NOMO-1 treated with DMSO at 0.1 percent for 48 hours (cell line): ENCODE measurements at regions not wholly inside any gene's neighbourhood (a gene's known extent, or its start where the extent isn't known, plus 50 kb on each side); places are given as distances from the start of the nearest gene placed in this dataset.

Source experiments
- DNase-seq: peaks from one replicate; lab custom pipeline; 2025; ENCODE audit not compliant: unreplicated experiment; lab: John Stamatoyannopoulos, UW

DNA sequence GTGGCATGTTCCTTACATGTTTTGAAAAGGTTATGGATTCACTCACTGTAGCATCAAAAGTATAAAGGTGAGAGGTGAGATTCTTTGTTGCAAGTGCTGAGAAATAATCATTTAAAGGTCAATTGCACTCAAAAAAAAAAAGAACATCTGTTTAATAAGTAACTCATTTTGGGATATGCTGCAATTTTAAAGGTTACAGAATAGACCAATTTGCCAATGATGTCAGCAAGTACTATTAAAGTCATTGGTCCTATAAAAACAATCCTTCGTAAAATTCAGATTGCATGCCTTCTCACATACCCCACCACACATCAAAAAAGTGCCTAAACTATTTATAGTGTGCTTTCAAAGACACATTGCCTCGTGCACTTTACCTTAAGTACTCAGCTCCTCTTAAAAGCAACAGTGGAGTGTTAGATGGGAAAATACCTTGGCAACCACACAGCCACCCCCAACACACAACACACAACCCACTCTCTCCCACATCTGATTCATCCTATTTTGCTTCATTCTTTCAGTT, 218.2 kb upstream of the ADGRL2 start:
- no peak for DNase-seq

DNA sequence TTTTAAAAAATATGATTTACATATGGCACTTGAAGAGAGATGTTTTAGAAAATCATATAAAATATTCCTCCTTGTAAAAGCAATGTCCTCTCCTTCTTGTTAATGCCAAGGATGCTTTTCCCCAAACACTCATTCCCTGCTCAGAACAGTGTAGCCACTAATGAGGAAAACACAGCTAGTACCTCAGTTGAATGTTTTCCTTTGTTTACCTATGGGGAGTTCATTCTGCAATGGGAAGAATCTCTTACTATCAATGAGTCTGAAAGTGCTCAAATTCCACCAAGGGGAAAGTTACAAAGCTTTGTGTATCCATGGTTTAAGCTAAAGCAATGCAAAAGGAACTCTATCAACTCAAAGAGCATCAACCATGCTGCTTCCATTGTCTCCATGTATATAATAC, 221.9 kb upstream of the ADGRL2 start:
- DNase-seq, result no peak

GRCh38 chr1:81577004-81577697, 223.6 kb upstream of the ADGRL2 start:
- no peak for DNase-seq

DNA sequence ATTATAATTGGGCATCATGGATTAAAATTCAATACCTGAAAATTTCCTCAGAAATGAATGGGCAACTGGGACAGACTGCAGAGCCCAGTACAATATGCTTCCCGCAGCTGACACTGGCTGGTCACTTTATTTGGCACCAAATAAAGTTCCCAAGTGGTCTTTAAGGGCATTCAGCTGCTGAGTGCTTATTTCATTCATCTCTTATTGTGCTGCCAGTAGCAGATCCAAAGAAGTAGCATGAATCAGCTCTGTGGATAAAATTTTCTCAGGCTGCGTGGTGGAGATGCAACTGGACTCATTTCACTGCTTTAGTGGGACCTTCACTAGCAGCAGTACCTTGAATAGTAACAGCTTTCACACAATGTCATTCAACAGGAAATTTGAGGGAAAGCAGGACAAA, 226.3 kb upstream of the ADGRL2 start:
- no peak for DNase-seq

DNA sequence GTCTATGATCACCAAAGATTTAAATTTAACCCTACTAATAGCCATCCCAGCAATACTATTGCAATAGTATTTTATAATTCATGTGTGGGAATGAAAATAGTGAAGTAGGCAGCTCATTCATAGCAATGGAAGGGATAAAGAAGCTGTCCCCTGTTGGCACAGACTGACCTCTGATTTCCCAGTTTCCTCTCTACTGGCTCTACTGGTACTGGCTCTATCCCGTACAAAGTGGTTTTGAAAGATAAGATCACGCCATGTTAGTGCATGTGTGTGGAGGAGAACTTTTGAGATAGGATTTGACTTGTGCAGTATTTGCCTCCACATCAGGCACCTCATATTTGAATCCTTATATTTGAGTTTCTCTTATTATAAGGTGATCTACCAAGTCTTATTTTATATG, 227.3 kb upstream of the ADGRL2 start:
- no peak for DNase-seq

- DNase-seq, result no peak
These were observed 228.8 kb upstream of the ADGRL2 start for GRCh38 chr1:81571946-81572345.

DNA sequence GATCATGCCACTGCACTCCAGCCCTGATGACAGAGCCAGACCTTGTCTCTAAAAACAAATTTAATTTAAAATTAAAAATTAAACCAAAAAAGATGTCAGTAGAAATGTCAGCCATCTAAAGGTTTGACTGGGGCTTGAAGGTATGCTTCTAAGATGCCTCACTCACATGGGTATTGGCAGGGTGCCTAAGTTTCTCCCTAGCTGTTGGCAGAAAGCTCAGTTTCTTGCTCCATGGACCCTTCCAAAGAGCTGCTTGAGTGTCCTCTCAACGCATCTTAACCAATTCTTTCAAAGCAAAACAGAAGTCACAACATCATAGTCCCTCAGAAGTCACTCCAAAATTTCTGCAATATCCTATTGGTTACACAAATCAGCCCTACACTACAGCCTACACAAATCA, 231.0 kb upstream of the ADGRL2 start:
- DNase-seq, result no peak

GRCh38 chr1:81563632-81564031, 237.1 kb upstream of the ADGRL2 start:
- DNase-seq, result peak; percentile 37

GRCh38 chr1:81562934-81563333, 237.8 kb upstream of the ADGRL2 start:
- peak; percentile 88 for DNase-seq

- DNase-seq, result no peak
These were observed 240.1 kb upstream of the ADGRL2 start for GRCh38 chr1:81560629-81561028.

DNA sequence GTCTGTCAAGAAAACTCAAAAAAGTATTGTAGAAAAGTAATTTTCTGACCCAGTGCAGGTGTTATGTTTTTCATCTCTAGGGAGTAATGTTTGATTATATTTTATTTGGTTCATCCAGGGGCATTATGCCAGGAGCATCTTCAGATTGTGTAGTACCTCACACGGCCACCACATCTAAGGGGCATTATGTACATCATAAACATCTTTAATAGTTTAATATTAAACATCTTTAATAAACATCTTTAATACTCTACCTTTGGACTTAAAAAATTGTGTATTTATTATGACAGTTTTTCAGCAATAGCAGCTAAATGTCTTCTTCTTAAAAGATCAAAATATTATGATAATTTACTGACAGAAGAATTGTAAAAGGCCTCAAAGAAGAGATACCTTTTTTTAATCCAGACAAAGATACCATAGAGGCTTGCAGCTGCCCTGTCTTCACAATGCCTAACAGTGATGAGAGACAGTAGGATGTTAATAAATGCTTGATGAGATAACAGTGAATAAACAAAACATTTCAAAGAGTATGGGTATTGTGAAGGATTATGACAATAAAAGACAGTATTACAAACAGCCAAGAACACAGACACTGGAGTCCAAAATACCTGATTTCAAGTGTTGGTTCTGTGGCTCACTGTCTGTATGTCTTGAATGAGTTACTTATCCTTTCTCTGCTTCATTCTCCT, 240.9 kb upstream of the ADGRL2 start:
- no peak for DNase-seq

- no peak for DNase-seq
These were observed 242.2 kb upstream of the ADGRL2 start for GRCh38 chr1:81558291-81559076.

DNA sequence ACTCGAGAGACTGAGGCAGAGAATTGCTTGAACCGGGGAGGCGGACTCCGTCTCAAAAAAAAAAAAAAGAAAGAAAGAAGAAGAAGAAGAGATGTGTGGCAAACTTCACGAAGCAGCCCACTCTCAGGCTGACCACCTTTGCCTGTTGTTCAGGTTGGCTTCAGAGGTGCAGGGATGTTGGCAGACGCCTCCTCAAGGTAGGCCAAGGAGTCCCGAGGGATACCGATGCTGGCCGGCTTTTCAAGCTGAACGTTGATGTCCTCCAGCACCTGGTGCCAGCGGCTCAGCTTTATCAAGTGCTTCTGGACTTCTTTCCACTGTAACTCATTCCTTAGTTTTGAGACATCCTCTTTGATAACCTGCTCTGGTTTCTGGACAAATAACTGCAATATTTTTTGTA, 243.8 kb upstream of the ADGRL2 start:
- DNase-seq, result no peak

DNA sequence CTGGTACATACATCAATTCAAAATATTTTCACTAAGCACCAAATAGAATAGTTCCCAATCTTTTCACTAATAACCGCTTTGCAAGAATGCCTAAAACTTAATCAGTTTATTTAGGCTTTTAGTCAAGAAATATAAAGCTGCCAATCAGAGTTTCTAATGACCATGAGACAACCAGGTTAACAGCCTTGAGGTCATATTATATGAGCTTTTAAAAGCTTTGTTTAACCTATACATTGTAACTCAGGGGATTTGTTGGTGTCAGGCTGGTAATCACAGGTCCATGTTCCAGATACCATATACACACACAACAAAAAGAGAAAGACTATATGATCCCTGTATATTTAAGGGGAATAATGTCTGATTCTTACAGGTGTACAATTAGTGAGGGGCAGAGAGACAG, 246.2 kb upstream of the ADGRL2 start:
- no peak for DNase-seq

GRCh38 chr1:81554108-81554507, 246.6 kb upstream of the ADGRL2 start:
- no peak for DNase-seq

DNA sequence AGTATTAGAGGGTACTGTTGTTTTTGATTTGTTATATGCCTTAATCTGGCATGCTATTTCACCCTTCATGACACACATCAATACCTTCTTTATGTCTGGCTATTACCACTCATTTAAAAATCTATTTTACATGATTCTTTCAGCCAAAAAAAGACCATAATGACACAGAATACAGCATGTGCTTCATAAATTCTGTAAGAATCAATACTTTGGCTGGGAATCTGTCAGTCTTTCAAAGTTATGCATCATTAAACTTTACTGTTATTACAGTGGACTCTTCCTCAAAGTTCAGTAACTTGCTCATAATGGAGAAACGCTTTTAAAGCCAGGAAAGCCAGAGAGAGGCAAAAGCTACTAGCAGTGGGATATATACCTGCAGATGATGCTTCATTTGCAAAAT, 247.2 kb upstream of the ADGRL2 start:
- no peak for DNase-seq

DNA sequence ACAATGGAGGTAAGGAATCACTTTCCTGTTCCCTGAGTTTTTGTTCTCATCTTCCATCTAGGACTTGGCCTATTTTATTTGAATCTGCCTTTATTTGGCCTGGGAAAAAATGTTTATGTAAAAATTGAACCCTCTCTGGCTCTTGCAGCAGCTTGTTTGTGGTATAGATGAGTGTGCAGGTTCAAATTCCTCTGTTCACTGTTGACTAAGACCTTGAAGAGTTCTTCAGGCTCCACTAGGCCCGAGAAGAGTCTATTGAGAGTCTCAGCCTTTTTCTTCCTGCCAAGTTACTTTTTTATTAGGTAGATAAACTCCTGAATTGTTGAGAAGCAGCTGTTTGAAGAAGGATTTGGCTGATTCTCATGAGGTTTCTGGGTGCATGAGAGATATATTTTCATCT, 248.8 kb upstream of the ADGRL2 start:
- DNase-seq, result no peak

DNA sequence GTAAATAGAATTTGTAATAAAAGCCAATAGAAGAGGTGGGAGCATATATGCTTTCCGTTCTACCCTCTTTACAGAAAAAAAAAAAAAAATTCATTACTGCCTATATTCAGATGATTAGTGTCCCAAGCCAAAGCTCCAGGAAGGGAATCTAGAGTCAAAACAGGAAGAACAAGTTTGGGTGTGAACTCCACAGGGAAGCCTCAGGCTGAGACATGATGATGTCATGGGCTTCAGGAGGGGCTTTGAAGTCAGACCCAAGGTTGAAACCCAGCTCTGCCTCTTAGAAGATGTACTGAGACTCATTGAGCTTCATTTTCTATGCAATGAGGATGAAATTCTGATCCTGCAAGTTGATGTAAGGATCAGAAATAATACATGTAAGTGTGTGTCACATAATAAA, 250.0 kb upstream of the ADGRL2 start:
- DNase-seq, result no peak

- peak; percentile 68 for DNase-seq
These were observed 251.1 kb upstream of the ADGRL2 start for GRCh38 chr1:81549588-81550127.

GRCh38 chr1:81548918-81549587, 251.7 kb upstream of the ADGRL2 start:
- peak; percentile 10 for DNase-seq

- DNase-seq, result peak; percentile 5
These were observed 252.8 kb upstream of the ADGRL2 start for GRCh38 chr1:81547912-81548303.
